Osteocyte (in vitro differentiated cells): ENCODE measurements at regions not wholly inside any gene's neighbourhood (a gene's known extent, or its start where the extent isn't known, plus 50 kb on each side); places are given as distances from the start of the nearest gene placed in this dataset.
"Not testable (repeated sequence)": the region's sequence is repeated elsewhere in the genome, so short reads cannot be mapped to it uniquely, and the experiment has no call there.

Experiments
- DNase-seq: peaks from one replicate; pipeline ENCODE4 v3.0.0; 2021; ENCODE audit warnings: mixed read lengths; ENCODE audit not compliant: unreplicated experiment; ENCODE audit errors: extremely low spot score
- H3K27ac Mint-ChIP-seq: one replicate; pipeline ENCODE4 v1.8.0; 2021; ENCODE audit warnings: mild to moderate bottlenecking, mixed read lengths; ENCODE audit not compliant: unreplicated experiment
- H3K27me3 Mint-ChIP-seq: one replicate; pipeline ENCODE4 v1.8.0; 2021; ENCODE audit warnings: mixed read lengths; ENCODE audit not compliant: unreplicated experiment
- H3K36me3 Mint-ChIP-seq: one replicate; pipeline ENCODE4 v1.8.0; 2021; ENCODE audit warnings: mixed read lengths; ENCODE audit not compliant: unreplicated experiment
- H3K4me1 Mint-ChIP-seq: one replicate; pipeline ENCODE4 v1.8.0; 2021; ENCODE audit warnings: mixed read lengths; ENCODE audit not compliant: unreplicated experiment
- H3K4me3 Mint-ChIP-seq: one replicate; pipeline ENCODE4 v1.8.0; 2021; ENCODE audit warnings: mild to moderate bottlenecking, moderate library complexity, mixed read lengths; ENCODE audit not compliant: unreplicated experiment
- H3K9me3 Mint-ChIP-seq: one replicate; pipeline ENCODE4 v1.8.0; 2021; ENCODE audit warnings: mixed read lengths; ENCODE audit not compliant: unreplicated experiment
- CTCF ChIP-seq: fragments of 200-600 bp; sonication (generic); IDR thresholded peaks from 2 replicates; pipeline ENCODE4 v1.5.0; 2021; ENCODE audit warnings: antibody characterized with exemption, mild to moderate bottlenecking, moderate library complexity

- DNase-seq, result no peak
- Mint-ChIP-seq H3K27me3 (no peaks in the 10 kb centered on the region), H3K4me3 (no peak overlapping the region), H3K36me3 (no peaks in the 10 kb centered on the region), H3K27ac (no peak overlapping the region), H3K9me3 (peaks cover 3% of the 10 kb centered on the region), H3K4me1 (no peaks in the 10 kb centered on the region)
- TF ChIP-seq CTCF, result no peak
These were observed 294.3 kb upstream of the MEX3C start for GRCh38 chr18:51491678-51492372.

- H3K27ac Mint-ChIP-seq, result no peak overlapping the region
- H3K4me3 Mint-ChIP-seq, result no peak overlapping the region
- TF ChIP-seq CTCF, result no peak
- no peaks in the 10 kb centered on the region for H3K36me3 Mint-ChIP-seq
- peaks cover 3% of the 10 kb centered on the region for H3K9me3 Mint-ChIP-seq
- H3K27me3 Mint-ChIP-seq, result no peaks in the 10 kb centered on the region
- DNase-seq, result no peak
- H3K4me1 Mint-ChIP-seq, result no peaks in the 10 kb centered on the region
These were observed 300.8 kb upstream of the MEX3C start for GRCh38 chr18:51498085-51498855.

- no peak for DNase-seq
- Mint-ChIP-seq H3K4me1 (no peaks in the 10 kb centered on the region), H3K36me3 (no peaks in the 10 kb centered on the region), H3K4me3 (no peak overlapping the region), H3K27me3 (no peaks in the 10 kb centered on the region), H3K27ac (no peak overlapping the region), H3K9me3 (peaks cover 7% of the 10 kb centered on the region)
- TF ChIP-seq CTCF, result no peak
These were observed 305.9 kb upstream of the MEX3C start for GRCh38 chr18:51503351-51503750.

- TF ChIP-seq CTCF, result no peak
- Mint-ChIP-seq H3K27ac (no peak overlapping the region), H3K9me3 (peaks cover 10% of the 10 kb centered on the region), H3K4me3 (no peak overlapping the region), H3K27me3 (no peaks in the 10 kb centered on the region), H3K36me3 (no peaks in the 10 kb centered on the region), H3K4me1 (no peaks in the 10 kb centered on the region)
- DNase-seq, result no peak
These were observed 309.3 kb upstream of the MEX3C start for GRCh38 chr18:51506811-51507210.

- peaks cover 10% of the 10 kb centered on the region for H3K9me3 Mint-ChIP-seq
- H3K36me3 Mint-ChIP-seq, H3K4me1 Mint-ChIP-seq, H3K4me3 Mint-ChIP-seq, DNase-seq, H3K27me3 Mint-ChIP-seq, H3K27ac Mint-ChIP-seq: not testable (repeated sequence)
These were observed 310.9 kb upstream of the MEX3C start for GRCh38 chr18:51508410-51508809.
